NOMO-1 treated with dmso at 0.1 percent for 144 hours (cell line): ENCODE measurements at regions not wholly inside any gene's neighbourhood (a gene's known extent, or its start where the extent isn't known, plus 50 kb on each side); places are given as distances from the start of the nearest gene placed in this dataset.
"Not testable (repeated sequence)": the region's sequence is repeated elsewhere in the genome, so short reads cannot be mapped to it uniquely, and the experiment has no call there.

ENCODE experiments used
- DNase-seq: peaks from one replicate; lab custom pipeline; 2025; ENCODE audit not compliant: unreplicated experiment; lab: John Stamatoyannopoulos, UW

GRCh38 chr11:23335586-23335985 lies 475.3 kb upstream of the CCDC179 start:
- DNase-seq, result not testable (repeated sequence)

DNA sequence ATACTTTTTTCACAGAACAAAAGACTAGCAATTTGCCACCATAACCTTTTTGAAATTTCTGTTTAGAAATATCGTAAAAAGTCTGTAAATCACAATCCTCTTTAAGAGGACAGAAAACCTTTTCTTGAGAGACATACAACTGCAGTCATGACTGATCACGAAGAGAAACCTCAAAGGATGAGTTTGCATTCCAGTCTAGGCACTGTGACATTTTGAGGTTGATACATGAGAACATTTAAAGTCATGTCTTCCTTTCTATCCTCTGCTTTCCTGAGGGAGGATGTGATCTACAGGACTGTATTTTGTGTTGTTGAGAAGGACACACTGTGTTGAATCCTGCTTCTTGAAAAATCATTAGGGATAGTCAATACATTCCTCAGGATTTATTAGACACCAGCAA lies 476.7 kb upstream of the CCDC179 start:
- DNase-seq, result no peak

DNA sequence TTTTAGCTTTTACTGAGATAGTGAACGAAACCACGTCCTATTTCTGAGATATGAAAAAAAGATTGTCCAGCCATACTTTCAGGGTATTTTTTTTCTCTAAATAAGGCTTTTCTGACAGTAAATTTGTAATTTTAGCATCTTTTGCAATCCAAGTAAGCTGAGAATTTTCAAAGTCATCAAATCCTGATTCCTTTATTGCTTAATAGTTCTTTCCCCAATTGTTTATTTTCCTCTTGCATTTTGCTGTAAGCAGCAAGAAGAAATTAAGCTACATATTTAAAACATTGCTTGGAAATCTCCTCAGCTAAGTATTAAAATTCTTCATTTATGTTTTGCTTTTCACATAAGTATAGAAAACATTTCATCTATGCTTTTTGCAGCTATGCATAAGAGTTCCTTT lies 493.3 kb upstream of the CCDC179 start:
- no peak for DNase-seq

DNA sequence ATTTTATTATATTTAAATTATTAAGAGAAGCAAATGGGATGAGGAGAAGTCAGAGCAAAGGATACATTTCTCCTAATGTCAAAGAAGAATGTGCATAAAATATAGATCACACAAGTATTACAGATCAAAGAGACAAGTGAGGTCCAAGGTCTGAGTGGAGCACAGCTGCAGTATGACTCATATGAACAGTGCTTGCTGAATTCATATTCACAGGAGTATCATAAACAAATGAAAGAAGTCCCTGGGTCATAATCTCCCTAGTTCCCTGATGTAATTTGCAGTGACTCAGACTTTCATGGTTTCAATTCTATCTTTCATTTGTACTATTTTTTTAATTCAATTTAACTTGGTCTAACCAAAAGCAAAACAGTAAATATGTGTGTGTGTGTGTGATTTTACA lies 499.0 kb upstream of the CCDC179 start:
- no peak for DNase-seq

- DNase-seq, result no peak
Observed at GRCh38 chr11:23364076-23364475, 503.8 kb upstream of the CCDC179 start.

DNA sequence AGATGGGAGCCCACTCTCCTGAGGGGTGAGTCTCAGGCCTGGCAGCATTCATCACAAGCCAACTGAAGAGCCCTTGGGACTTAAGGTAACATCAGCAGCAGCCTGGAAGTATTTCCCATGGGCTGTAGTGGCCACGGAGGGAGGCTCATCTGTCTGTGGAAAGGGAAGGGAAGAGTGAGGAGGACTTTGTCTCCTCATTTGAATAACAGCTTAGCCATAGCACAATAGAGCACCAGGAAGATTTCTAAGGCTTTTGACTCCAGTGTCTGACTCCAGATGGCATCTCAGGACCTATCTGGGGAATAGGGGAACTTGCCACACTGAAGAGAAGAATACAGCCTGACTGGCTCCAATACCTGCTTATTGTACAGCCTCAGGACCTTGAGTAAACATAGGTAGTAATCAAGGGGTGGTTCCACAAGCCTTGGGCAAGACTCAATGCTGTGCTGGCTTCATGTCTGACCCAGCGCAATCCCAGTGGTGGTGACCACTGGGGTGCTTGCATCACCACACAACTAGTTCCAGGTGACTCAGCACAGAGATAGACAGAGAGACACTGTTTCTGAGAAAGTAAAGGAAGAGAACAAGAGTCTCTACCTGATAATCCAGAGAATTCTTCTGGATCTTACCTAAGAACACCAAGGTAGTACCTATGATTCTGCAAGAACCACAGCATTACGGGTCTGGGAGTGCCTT lies 510.5 kb upstream of the CCDC179 start:
- no peak for DNase-seq

GRCh38 chr11:23377909-23378308 lies 517.6 kb upstream of the CCDC179 start:
- no peak for DNase-seq

- no peak for DNase-seq
Observed at GRCh38 chr11:23391031-23391430, 530.8 kb upstream of the CCDC179 start.

GRCh38 chr11:23398052-23398451 lies 537.8 kb upstream of the CCDC179 start:
- no peak for DNase-seq

- DNase-seq, result no peak
Observed at GRCh38 chr11:23399995-23400394, 539.7 kb upstream of the CCDC179 start.

GRCh38 chr11:23403210-23404185 lies 543.2 kb upstream of the CCDC179 start:
- DNase-seq, result no peak

- no peak for DNase-seq
Observed at GRCh38 chr11:23404225-23405160, 544.2 kb upstream of the CCDC179 start.

- no peak for DNase-seq
Observed at GRCh38 chr11:23405350-23405937, 545.2 kb upstream of the CCDC179 start.

- DNase-seq, result no peak
Observed at GRCh38 chr11:23406131-23406819, 546.0 kb upstream of the CCDC179 start.

- no peak for DNase-seq
Observed at GRCh38 chr11:23413057-23413456, 552.8 kb upstream of the CCDC179 start.

- DNase-seq, result no peak
Observed at GRCh38 chr11:23423104-23423503, 562.8 kb upstream of the CCDC179 start.

- DNase-seq, result no peak
Observed at GRCh38 chr11:23423656-23424055, 563.4 kb upstream of the CCDC179 start.

DNA sequence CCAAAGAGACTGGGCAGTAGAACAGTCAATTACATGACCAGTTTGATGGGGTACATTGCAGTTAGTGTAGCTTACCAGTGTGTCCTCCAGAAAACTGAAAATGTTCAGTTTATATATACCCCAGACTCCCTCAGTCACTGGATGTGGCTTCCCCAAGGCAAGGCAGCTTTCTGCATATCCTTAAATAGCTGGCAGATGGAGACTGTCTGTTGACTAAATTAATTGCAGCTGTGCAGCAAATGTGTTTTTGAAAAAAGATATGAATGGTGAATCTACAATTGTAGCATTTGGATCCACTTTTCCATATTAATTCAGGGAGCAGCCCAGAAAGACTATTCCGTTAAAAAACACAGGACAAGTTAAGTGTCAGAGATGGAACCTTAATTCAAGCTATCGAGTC lies 565.1 kb upstream of the CCDC179 start:
- no peak for DNase-seq

- DNase-seq, result no peak
Observed at GRCh38 chr11:23429569-23429968, 569.3 kb upstream of the CCDC179 start.

- DNase-seq, result no peak
Observed at GRCh38 chr11:23453522-23453921, 593.2 kb upstream of the CCDC179 start.
